ENCODE measurements at regions not wholly inside any gene's neighbourhood (a gene's known extent, or its start where the extent isn't known, plus 50 kb on each side); places are given as distances from the start of the nearest gene placed in this dataset.

GRCh38 chr19:29263305-29264135, 50.6 kb upstream of the UQCRFS1 start:
- Histone ChIP-seq H3K4me1 (no peaks in the 10 kb centered on the region), H3K4me3 (no peak overlapping the region), H3K9me3 (no peaks in the 10 kb centered on the region), H3K27me3 (peaks cover 0 to 26% (median 0%) of the 10 kb centered on the region in 3 donors), H3K36me3 (no peaks in the 10 kb centered on the region), H3K27ac (no peak overlapping the region)
- 33 to 35% methylated on average over 8 of the region's 8 CpGs for WGBS, 2 donors
- peak in 3 of 4 experiments; percentile 26 to 72 (median 60) for TF ChIP-seq CTCF (IDR thresholded peaks at IDR 0.05)
- TF ChIP-seq POLR2A (IDR thresholded peaks at IDR 0.05): no peak
- no peak for DNase-seq
- intact Hi-C loops (cut with DNase I): loop anchor here (2.0 kb wide), 1 partner anchor 527 kb away; no protein-coding TSS in a partner anchor

GRCh38 chr19:29264897-29265296, 51.9 kb upstream of the UQCRFS1 start:
- DNase-seq: no peak
- no peak overlapping the region for H3K4me3 ChIP-seq
- intact Hi-C loops (cut with DNase I): no loop called here

GRCh38 chr19:29265436-29265835, 52.5 kb upstream of the UQCRFS1 start:
- 69 to 82% methylated on average over 6 of the region's 6 CpGs for WGBS, 2 donors
- Histone ChIP-seq H3K9me3 (no peaks in the 10 kb centered on the region), H3K4me3 (no peak overlapping the region), H3K36me3 (no peaks in the 10 kb centered on the region), H3K27me3 (peaks cover 0 to 43% (median 0%) of the 10 kb centered on the region in 3 donors), H3K4me1 (no peaks in the 10 kb centered on the region), H3K27ac (no peak overlapping the region)
- DNase-seq: no peak
- TF ChIP-seq CTCF (IDR thresholded peaks at IDR 0.05) (no peak), EP300 (IDR thresholded peaks at IDR 0.05) (no peak)
- intact Hi-C loops (cut with DNase I): no loop called here

More at GRCh38 chr19:29264897-29265296, 51.9 kb upstream of the UQCRFS1 start:
- 83 to 86% methylated on average over 7 of the region's 7 CpGs for WGBS, 2 donors
- peaks cover 0 to 40% (median 0%) of the 10 kb centered on the region in 3 donors for H3K27me3 ChIP-seq
- H3K36me3 ChIP-seq: no peaks in the 10 kb centered on the region
- no peak for TF ChIP-seq CTCF (IDR thresholded peaks at IDR 0.05)
- TF ChIP-seq EP300 (IDR thresholded peaks at IDR 0.05): no peak
- no peak for TF ChIP-seq POLR2AphosphoS5 (IDR thresholded peaks at IDR 0.05)
- TF ChIP-seq POLR2A (IDR thresholded peaks at IDR 0.05): no peak
- no peaks in the 10 kb centered on the region for H3K4me1 ChIP-seq
- H3K27ac ChIP-seq: no peak overlapping the region
- no peaks in the 10 kb centered on the region for H3K9me3 ChIP-seq

- intact Hi-C loops (cut with DNase I): no loop called here
- no peaks in the 10 kb centered on the region for H3K9me3 ChIP-seq
- H3K4me3 ChIP-seq: no peak overlapping the region
- no peak overlapping the region for H3K27ac ChIP-seq
- 36% methylated on average over 4 of the region's 4 CpGs for WGBS, 2 donors
- H3K27me3 ChIP-seq: peaks cover 0 to 43% (median 0%) of the 10 kb centered on the region in 3 donors
- H3K36me3 ChIP-seq: no peaks in the 10 kb centered on the region
- no peak for DNase-seq
- H3K4me1 ChIP-seq: no peaks in the 10 kb centered on the region
- TF ChIP-seq CTCF (IDR thresholded peaks at IDR 0.05): no peak
- no peak for TF ChIP-seq EP300 (IDR thresholded peaks at IDR 0.05)
- TF ChIP-seq POLR2AphosphoS5 (IDR thresholded peaks at IDR 0.05): no peak
- no peak for TF ChIP-seq POLR2A (IDR thresholded peaks at IDR 0.05)
Measured at GRCh38 chr19:29266001-29266400, 53.0 kb upstream of the UQCRFS1 start.
